Osteocyte (in vitro differentiated cells): ENCODE measurements at regions not wholly inside any gene's neighbourhood (a gene's known extent, or its start where the extent isn't known, plus 50 kb on each side); places are given as distances from the start of the nearest gene placed in this dataset.

Experiments used
- DNase-seq: peaks from one replicate; pipeline ENCODE4 v3.0.0; 2021; ENCODE audit warnings: mixed read lengths; ENCODE audit not compliant: unreplicated experiment; ENCODE audit errors: extremely low spot score
- H3K27ac Mint-ChIP-seq: one replicate; pipeline ENCODE4 v1.8.0; 2021; ENCODE audit warnings: mild to moderate bottlenecking, mixed read lengths; ENCODE audit not compliant: unreplicated experiment
- H3K27me3 Mint-ChIP-seq: one replicate; pipeline ENCODE4 v1.8.0; 2021; ENCODE audit warnings: mixed read lengths; ENCODE audit not compliant: unreplicated experiment
- H3K36me3 Mint-ChIP-seq: one replicate; pipeline ENCODE4 v1.8.0; 2021; ENCODE audit warnings: mixed read lengths; ENCODE audit not compliant: unreplicated experiment
- H3K4me1 Mint-ChIP-seq: one replicate; pipeline ENCODE4 v1.8.0; 2021; ENCODE audit warnings: mixed read lengths; ENCODE audit not compliant: unreplicated experiment
- H3K4me3 Mint-ChIP-seq: one replicate; pipeline ENCODE4 v1.8.0; 2021; ENCODE audit warnings: mild to moderate bottlenecking, moderate library complexity, mixed read lengths; ENCODE audit not compliant: unreplicated experiment
- H3K9me3 Mint-ChIP-seq: one replicate; pipeline ENCODE4 v1.8.0; 2021; ENCODE audit warnings: mixed read lengths; ENCODE audit not compliant: unreplicated experiment
- CTCF ChIP-seq: fragments of 200-600 bp; sonication (generic); IDR thresholded peaks from 2 replicates; pipeline ENCODE4 v1.5.0; 2021; ENCODE audit warnings: antibody characterized with exemption, mild to moderate bottlenecking, moderate library complexity

DNA sequence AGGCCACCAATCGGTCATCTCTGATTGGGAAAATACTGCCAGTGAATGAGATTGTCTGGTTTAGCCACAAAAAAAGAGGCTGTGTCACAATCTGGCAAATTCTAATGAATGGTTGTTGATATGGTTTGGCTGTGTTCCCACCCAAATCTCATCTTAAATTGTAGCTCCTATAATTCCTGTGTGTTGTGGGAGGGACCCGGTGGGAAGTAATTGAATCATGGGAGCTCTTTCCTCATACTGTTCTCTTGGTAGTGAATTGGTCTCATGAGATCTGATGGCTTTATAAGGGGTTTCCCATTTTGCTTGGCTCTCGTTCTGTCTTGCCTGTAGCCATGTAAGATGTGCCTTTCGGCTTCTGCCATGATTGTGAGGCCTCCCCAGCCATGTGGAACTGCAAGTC lies 838.3 kb downstream of the SLC4A3 start:
- H3K27me3 Mint-ChIP-seq: no peaks in the 10 kb centered on the region
- TF ChIP-seq CTCF: no peak
- no peak overlapping the region for H3K4me3 Mint-ChIP-seq
- H3K27ac Mint-ChIP-seq: no peak overlapping the region
- no peaks in the 10 kb centered on the region for H3K9me3 Mint-ChIP-seq
- no peak for DNase-seq
- no peaks in the 10 kb centered on the region for H3K36me3 Mint-ChIP-seq
- peaks cover 48% of the 10 kb centered on the region for H3K4me1 Mint-ChIP-seq

DNA sequence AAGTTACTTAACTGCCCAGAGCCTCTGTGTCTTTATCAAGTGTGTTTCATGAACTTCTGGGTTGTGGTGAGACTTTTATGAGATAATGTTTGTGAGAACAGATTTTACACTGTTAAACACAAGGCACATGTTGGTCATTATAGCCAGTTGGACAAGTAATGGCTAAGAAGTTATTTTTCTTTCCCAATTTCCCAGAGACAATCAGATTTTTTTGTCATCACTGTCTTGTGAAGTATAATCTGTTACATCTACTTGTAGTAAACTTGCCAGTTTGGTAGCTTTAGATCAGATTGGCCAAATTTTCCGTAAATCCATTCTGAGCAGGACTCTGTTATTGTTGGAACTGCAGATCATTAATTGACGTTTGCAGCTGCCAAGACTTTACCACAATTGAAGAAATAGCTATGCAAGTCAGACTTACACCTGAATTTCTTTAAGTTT lies 838.8 kb downstream of the SLC4A3 start:
- no peaks in the 10 kb centered on the region for H3K36me3 Mint-ChIP-seq
- H3K27me3 Mint-ChIP-seq: no peaks in the 10 kb centered on the region
- no peak for TF ChIP-seq CTCF
- no peak for DNase-seq
- H3K9me3 Mint-ChIP-seq: no peaks in the 10 kb centered on the region
- peaks cover 48% of the 10 kb centered on the region for H3K4me1 Mint-ChIP-seq
- H3K27ac Mint-ChIP-seq: no peak overlapping the region
- H3K4me3 Mint-ChIP-seq: no peak overlapping the region

DNA sequence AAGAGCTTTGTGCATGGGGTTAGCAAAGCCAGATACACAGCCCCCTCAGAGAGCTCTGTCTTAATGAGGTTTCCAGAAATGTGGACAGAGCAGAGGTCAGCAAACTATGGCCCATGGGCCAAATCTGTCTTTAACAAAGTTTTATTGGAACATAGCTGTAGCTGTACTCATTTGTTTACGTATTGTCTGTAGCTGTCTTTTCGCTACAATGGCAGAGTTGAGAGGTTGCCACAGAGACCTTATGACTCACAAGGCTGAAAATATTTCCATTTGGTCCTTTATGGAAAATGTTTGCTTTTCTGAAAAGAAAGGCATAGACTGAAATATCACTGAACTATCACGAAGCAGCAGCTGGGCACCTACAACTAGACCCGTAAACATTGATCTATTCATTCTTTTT lies 841.8 kb downstream of the SLC4A3 start:
- peak overlapping the region; percentile 68 for H3K27ac Mint-ChIP-seq
- no peak for DNase-seq
- no peak for TF ChIP-seq CTCF
- H3K4me3 Mint-ChIP-seq: no peak overlapping the region
- H3K4me1 Mint-ChIP-seq: peaks cover 39% of the 10 kb centered on the region
- H3K9me3 Mint-ChIP-seq: no peaks in the 10 kb centered on the region
- H3K27me3 Mint-ChIP-seq: no peaks in the 10 kb centered on the region
- H3K36me3 Mint-ChIP-seq: no peaks in the 10 kb centered on the region

- Mint-ChIP-seq H3K27me3 (no peaks in the 10 kb centered on the region), H3K4me1 (peaks cover 16% of the 10 kb centered on the region), H3K27ac (no peak overlapping the region), H3K4me3 (no peak overlapping the region), H3K9me3 (no peaks in the 10 kb centered on the region), H3K36me3 (no peaks in the 10 kb centered on the region)
- no peak for TF ChIP-seq CTCF
- no peak for DNase-seq
These were observed 846.2 kb downstream of the SLC4A3 start for GRCh38 chr2:220473611-220474010.

- no peak for DNase-seq
- no peak for TF ChIP-seq CTCF
- no peaks in the 10 kb centered on the region for H3K9me3 Mint-ChIP-seq
- H3K4me1 Mint-ChIP-seq: peaks cover 2% of the 10 kb centered on the region
- H3K4me3 Mint-ChIP-seq: no peak overlapping the region
- H3K36me3 Mint-ChIP-seq: no peaks in the 10 kb centered on the region
- H3K27me3 Mint-ChIP-seq: no peaks in the 10 kb centered on the region
- no peak overlapping the region for H3K27ac Mint-ChIP-seq
These were observed 849.4 kb downstream of the SLC4A3 start for GRCh38 chr2:220476877-220477276.
